Karpas-422 (cell line): ENCODE measurements at regions not wholly inside any gene's neighbourhood (a gene's known extent, or its start where the extent isn't known, plus 50 kb on each side); places are given as distances from the start of the nearest gene placed in this dataset.

ENCODE experiments used
- DNase-seq: peaks from one replicate; pipeline ENCODE4 v3.0.0-alpha.2; 2015
- H2AFZ ChIP-seq: fragments of 200-600 bp; sonication (generic); 2 replicates; pipeline ENCODE4 v1.6.1; 2014; ENCODE audit warnings: antibody characterized with exemption, low read length, mixed read lengths
- H3K27ac ChIP-seq: fragments of 200-600 bp; sonication (generic); 2 replicates; pipeline ENCODE4 v1.5.1; 2014; ENCODE audit warnings: mild to moderate bottlenecking, low read length, moderate library complexity
- H3K27me3 ChIP-seq: fragments of 200-600 bp; sonication (generic); 2 replicates; pipeline ENCODE4 v1.6.1; 2014; ENCODE audit warnings: low read length, mixed read lengths
- H3K36me3 ChIP-seq: fragments of 200-600 bp; sonication (generic); 2 replicates; pipeline ENCODE4 v1.6.1; 2014; ENCODE audit warnings: low read length, mixed read lengths; ENCODE audit not compliant: insufficient read depth
- H3K4me1 ChIP-seq: fragments of 200-600 bp; sonication (generic); 2 replicates; pipeline ENCODE4 v1.6.1; 2014; ENCODE audit warnings: mild to moderate bottlenecking, low read length, mixed read lengths
- H3K4me2 ChIP-seq: fragments of 200-600 bp; sonication (generic); 2 replicates; pipeline ENCODE4 v1.6.1; 2014; ENCODE audit warnings: low read length, low read depth, mild to moderate bottlenecking; ENCODE audit not compliant: poor library complexity, severe bottlenecking
- H3K4me3 ChIP-seq: fragments of 200-600 bp; sonication (generic); 2 replicates; pipeline ENCODE4 v1.5.1; 2014; ENCODE audit warnings: mild to moderate bottlenecking, antibody characterized with exemption, low read length, mixed read lengths
- H3K79me2 ChIP-seq: fragments of 200-600 bp; sonication (generic); 2 replicates; pipeline ENCODE4 v1.6.1; 2014; ENCODE audit warnings: mild to moderate bottlenecking, low read length, mixed read lengths
- H3K9ac ChIP-seq: fragments of 200-600 bp; sonication (generic); 2 replicates; pipeline ENCODE4 v1.6.0; 2014; ENCODE audit warnings: low read length
- H3K9me2 ChIP-seq: fragments of 200-600 bp; sonication (generic), shearing (Covaris generic); replicated peaks from 2 replicates; pipeline ENCODE4 v1.6.0; 2014; ENCODE audit warnings: mild to moderate bottlenecking, low read length, moderate library complexity; ENCODE audit not compliant: insufficient read depth
- H3K9me3 ChIP-seq: fragments of 300-700, 200-600 bp; sonication (generic); 2 replicates; pipeline ENCODE4 v1.6.1; 2014; ENCODE audit warnings: low read length, mixed read lengths
- H4K20me1 ChIP-seq: fragments of 200-600 bp; sonication (generic); 2 replicates; pipeline ENCODE4 v1.6.1; 2014; ENCODE audit warnings: mild to moderate bottlenecking, antibody characterized with exemption, low read length, low read depth; ENCODE audit not compliant: insufficient read depth

- Histone ChIP-seq H3K9me2 (no peaks in the 10 kb centered on the region), H3K79me2 (no peaks in the 10 kb centered on the region), H3K4me2 (no peak overlapping the region), H3K9me3 (no peaks in the 10 kb centered on the region), H4K20me1 (no peaks in the 10 kb centered on the region), H2AFZ (no peak overlapping the region), H3K9ac (no peak overlapping the region), H3K4me1 (no peaks in the 10 kb centered on the region), H3K27me3 (no peaks in the 10 kb centered on the region), H3K4me3 (no peak overlapping the region), H3K27ac (no peak overlapping the region), H3K36me3 (no peaks in the 10 kb centered on the region)
- DNase-seq, result no peak
These were observed 571.2 kb upstream of the FAT1 start for GRCh38 chr4:187294861-187295260.

- Histone ChIP-seq H2AFZ (no peak overlapping the region), H3K9me3 (no peaks in the 10 kb centered on the region), H3K9me2 (no peaks in the 10 kb centered on the region), H3K27me3 (no peaks in the 10 kb centered on the region), H3K4me3 (no peak overlapping the region), H3K4me1 (no peaks in the 10 kb centered on the region), H4K20me1 (no peaks in the 10 kb centered on the region), H3K9ac (no peak overlapping the region), H3K4me2 (no peak overlapping the region), H3K79me2 (no peaks in the 10 kb centered on the region), H3K27ac (no peak overlapping the region), H3K36me3 (no peaks in the 10 kb centered on the region)
- no peak for DNase-seq
These were observed 578.3 kb upstream of the FAT1 start for GRCh38 chr4:187301923-187302322.

GRCh38 chr4:187302457-187303150 is 578.9 kb upstream of the FAT1 start:
- H3K4me3 ChIP-seq, result no peak overlapping the region
- H3K9ac ChIP-seq, result no peak overlapping the region
- H3K36me3 ChIP-seq, result no peaks in the 10 kb centered on the region
- no peaks in the 10 kb centered on the region for H3K79me2 ChIP-seq
- H3K4me1 ChIP-seq, result no peaks in the 10 kb centered on the region
- no peak overlapping the region for H2AFZ ChIP-seq
- H4K20me1 ChIP-seq, result no peaks in the 10 kb centered on the region
- no peaks in the 10 kb centered on the region for H3K27me3 ChIP-seq
- no peak overlapping the region for H3K4me2 ChIP-seq
- H3K9me3 ChIP-seq, result no peaks in the 10 kb centered on the region
- H3K27ac ChIP-seq, result no peak overlapping the region
- no peaks in the 10 kb centered on the region for H3K9me2 ChIP-seq
- no peak for DNase-seq

GRCh38 chr4:187304133-187304532 is 580.5 kb upstream of the FAT1 start:
- H3K4me2 ChIP-seq, result no peak overlapping the region
- no peak overlapping the region for H3K9ac ChIP-seq
- no peaks in the 10 kb centered on the region for H3K36me3 ChIP-seq
- H3K79me2 ChIP-seq, result no peaks in the 10 kb centered on the region
- H3K4me1 ChIP-seq, result no peaks in the 10 kb centered on the region
- H3K9me3 ChIP-seq, result no peaks in the 10 kb centered on the region
- H4K20me1 ChIP-seq, result no peaks in the 10 kb centered on the region
- H3K27me3 ChIP-seq, result no peaks in the 10 kb centered on the region
- no peak overlapping the region for H3K27ac ChIP-seq
- H3K4me3 ChIP-seq, result no peak overlapping the region
- no peaks in the 10 kb centered on the region for H3K9me2 ChIP-seq
- H2AFZ ChIP-seq, result no peak overlapping the region
- DNase-seq, result no peak

GRCh38 chr4:187307131-187307530 is 583.5 kb upstream of the FAT1 start:
- H3K27ac ChIP-seq, result no peak overlapping the region
- no peaks in the 10 kb centered on the region for H3K9me2 ChIP-seq
- no peak overlapping the region for H3K9ac ChIP-seq
- no peak overlapping the region for H3K4me2 ChIP-seq
- H3K36me3 ChIP-seq, result no peaks in the 10 kb centered on the region
- no peaks in the 10 kb centered on the region for H3K79me2 ChIP-seq
- no peak for DNase-seq
- no peak overlapping the region for H2AFZ ChIP-seq
- H3K4me1 ChIP-seq, result no peaks in the 10 kb centered on the region
- H3K4me3 ChIP-seq, result no peak overlapping the region
- no peaks in the 10 kb centered on the region for H3K27me3 ChIP-seq
- H3K9me3 ChIP-seq, result no peaks in the 10 kb centered on the region
- H4K20me1 ChIP-seq, result no peaks in the 10 kb centered on the region

- no peak overlapping the region for H2AFZ ChIP-seq
- no peak overlapping the region for H3K27ac ChIP-seq
- no peaks in the 10 kb centered on the region for H3K9me2 ChIP-seq
- no peaks in the 10 kb centered on the region for H3K79me2 ChIP-seq
- no peaks in the 10 kb centered on the region for H3K9me3 ChIP-seq
- no peaks in the 10 kb centered on the region for H3K36me3 ChIP-seq
- H3K27me3 ChIP-seq, result no peaks in the 10 kb centered on the region
- H3K4me2 ChIP-seq, result no peak overlapping the region
- no peaks in the 10 kb centered on the region for H4K20me1 ChIP-seq
- H3K4me3 ChIP-seq, result no peak overlapping the region
- H3K4me1 ChIP-seq, result no peaks in the 10 kb centered on the region
- H3K9ac ChIP-seq, result no peak overlapping the region
- no peak for DNase-seq
These were observed 585.8 kb upstream of the FAT1 start for GRCh38 chr4:187309456-187309855.

- Histone ChIP-seq H3K36me3 (no peaks in the 10 kb centered on the region), H3K4me1 (no peaks in the 10 kb centered on the region), H3K9ac (no peak overlapping the region), H3K4me3 (no peak overlapping the region), H3K27ac (no peak overlapping the region), H3K9me3 (no peaks in the 10 kb centered on the region), H2AFZ (no peak overlapping the region), H3K27me3 (no peaks in the 10 kb centered on the region), H4K20me1 (no peaks in the 10 kb centered on the region), H3K9me2 (no peaks in the 10 kb centered on the region), H3K79me2 (no peaks in the 10 kb centered on the region), H3K4me2 (no peak overlapping the region)
- DNase-seq, result no peak
These were observed 588.6 kb upstream of the FAT1 start for GRCh38 chr4:187312299-187312698.

GRCh38 chr4:187317799-187318198 is 594.1 kb upstream of the FAT1 start:
- H3K79me2 ChIP-seq, result no peaks in the 10 kb centered on the region
- no peaks in the 10 kb centered on the region for H3K9me3 ChIP-seq
- no peak overlapping the region for H2AFZ ChIP-seq
- no peaks in the 10 kb centered on the region for H3K27me3 ChIP-seq
- H3K27ac ChIP-seq, result no peak overlapping the region
- no peaks in the 10 kb centered on the region for H3K4me1 ChIP-seq
- H3K36me3 ChIP-seq, result no peaks in the 10 kb centered on the region
- no peaks in the 10 kb centered on the region for H3K9me2 ChIP-seq
- no peaks in the 10 kb centered on the region for H4K20me1 ChIP-seq
- no peak overlapping the region for H3K4me3 ChIP-seq
- no peak overlapping the region for H3K9ac ChIP-seq
- no peak overlapping the region for H3K4me2 ChIP-seq
- no peak for DNase-seq

- no peak overlapping the region for H3K4me2 ChIP-seq
These were observed 598.1 kb upstream of the FAT1 start for GRCh38 chr4:187321711-187322110.

More at GRCh38 chr4:187321711-187322110, 598.1 kb upstream of the FAT1 start:
- Histone ChIP-seq H2AFZ (no peak overlapping the region), H3K27ac (no peak overlapping the region), H3K4me3 (no peak overlapping the region), H3K9me3 (no peaks in the 10 kb centered on the region), H3K79me2 (no peaks in the 10 kb centered on the region), H3K9me2 (no peaks in the 10 kb centered on the region), H3K4me1 (no peaks in the 10 kb centered on the region), H3K27me3 (no peaks in the 10 kb centered on the region), H3K36me3 (no peaks in the 10 kb centered on the region), H3K9ac (no peak overlapping the region), H4K20me1 (no peaks in the 10 kb centered on the region)
- no peak for DNase-seq
